HUES48 (cell line): ENCODE measurements at regions not wholly inside any gene's neighbourhood (a gene's known extent, or its start where the extent isn't known, plus 50 kb on each side); places are given as distances from the start of the nearest gene placed in this dataset.

Experiments
- H3K27ac ChIP-seq: one replicate; pipeline ENCODE4 v1.7.0; 2013; ENCODE audit warnings: low read depth, low read length, inconsistent platforms
- H3K27me3 ChIP-seq: 2 replicates; pipeline ENCODE4 v1.6.1; 2013; ENCODE audit warnings: mild to moderate bottlenecking, low read length; ENCODE audit not compliant: control insufficient read depth, insufficient read depth
- H3K36me3 ChIP-seq: 2 replicates; pipeline ENCODE4 v1.6.1; 2013; ENCODE audit warnings: low read length; ENCODE audit not compliant: control insufficient read depth, insufficient read depth
- H3K4me1 ChIP-seq: 2 replicates; pipeline ENCODE4 v1.6.1; 2013; ENCODE audit warnings: mild to moderate bottlenecking, low read length; ENCODE audit not compliant: control insufficient read depth, insufficient read depth
- H3K4me3 ChIP-seq: 2 replicates; pipeline ENCODE4 v1.5.1; 2013; ENCODE audit warnings: mild to moderate bottlenecking, low read depth, low read length
- H3K9ac ChIP-seq: 2 replicates; pipeline ENCODE4 v1.6.1; 2013; ENCODE audit warnings: mild to moderate bottlenecking, low read depth, low read length, moderate library complexity
- H3K9me3 ChIP-seq: 2 replicates; pipeline ENCODE4 v1.6.1; 2013; ENCODE audit warnings: low read length; ENCODE audit not compliant: control insufficient read depth, insufficient read depth

GRCh38 chr11:122346006-122346405 lies 230.0 kb upstream of the BLID start:
- no peak overlapping the region for H3K9ac ChIP-seq
- H3K36me3 ChIP-seq = no peaks in the 10 kb centered on the region
- no peak overlapping the region for H3K4me3 ChIP-seq
- no peaks in the 10 kb centered on the region for H3K9me3 ChIP-seq
- no peaks in the 10 kb centered on the region for H3K4me1 ChIP-seq
- no peak overlapping the region for H3K27ac ChIP-seq
- H3K27me3 ChIP-seq = no peaks in the 10 kb centered on the region

GRCh38 chr11:122345586-122345985 lies 229.6 kb upstream of the BLID start:
- Histone ChIP-seq H3K9ac (no peak overlapping the region), H3K27me3 (no peaks in the 10 kb centered on the region), H3K27ac (no peak overlapping the region), H3K9me3 (no peaks in the 10 kb centered on the region), H3K4me3 (no peak overlapping the region), H3K36me3 (no peaks in the 10 kb centered on the region), H3K4me1 (no peaks in the 10 kb centered on the region)

- H3K27ac ChIP-seq = no peak overlapping the region
- H3K9me3 ChIP-seq = no peaks in the 10 kb centered on the region
- no peaks in the 10 kb centered on the region for H3K4me1 ChIP-seq
- no peak overlapping the region for H3K4me3 ChIP-seq
- no peaks in the 10 kb centered on the region for H3K27me3 ChIP-seq
- no peak overlapping the region for H3K9ac ChIP-seq
- H3K36me3 ChIP-seq = no peaks in the 10 kb centered on the region
Measured at GRCh38 chr11:122344215-122344614, 228.2 kb upstream of the BLID start.

GRCh38 chr11:122343210-122343609 lies 227.2 kb upstream of the BLID start:
- Histone ChIP-seq H3K9ac (no peak overlapping the region), H3K36me3 (no peaks in the 10 kb centered on the region), H3K9me3 (no peaks in the 10 kb centered on the region), H3K27ac (no peak overlapping the region), H3K27me3 (no peaks in the 10 kb centered on the region), H3K4me3 (no peak overlapping the region), H3K4me1 (no peaks in the 10 kb centered on the region)

GRCh38 chr11:122342089-122342744 lies 226.2 kb upstream of the BLID start:
- no peaks in the 10 kb centered on the region for H3K27me3 ChIP-seq
- H3K27ac ChIP-seq = no peak overlapping the region
- H3K9me3 ChIP-seq = no peaks in the 10 kb centered on the region

GRCh38 chr11:122341477-122341876 lies 225.5 kb upstream of the BLID start:
- no peak overlapping the region for H3K4me3 ChIP-seq
- H3K36me3 ChIP-seq = no peaks in the 10 kb centered on the region
- no peak overlapping the region for H3K27ac ChIP-seq

More at GRCh38 chr11:122342089-122342744, 226.2 kb upstream of the BLID start:
- Histone ChIP-seq H3K36me3 (no peaks in the 10 kb centered on the region), H3K4me3 (no peak overlapping the region), H3K9ac (no peak overlapping the region), H3K4me1 (no peaks in the 10 kb centered on the region)

GRCh38 chr11:122340607-122341290 lies 224.7 kb upstream of the BLID start:
- Histone ChIP-seq H3K9ac (no peak overlapping the region), H3K4me3 (no peak overlapping the region), H3K27me3 (no peaks in the 10 kb centered on the region), H3K9me3 (no peaks in the 10 kb centered on the region), H3K36me3 (no peaks in the 10 kb centered on the region), H3K27ac (no peak overlapping the region), H3K4me1 (no peaks in the 10 kb centered on the region)

More at GRCh38 chr11:122341477-122341876, 225.5 kb upstream of the BLID start:
- Histone ChIP-seq H3K4me1 (no peaks in the 10 kb centered on the region), H3K27me3 (no peaks in the 10 kb centered on the region), H3K9ac (no peak overlapping the region), H3K9me3 (no peaks in the 10 kb centered on the region)

GRCh38 chr11:122339436-122340060 lies 223.5 kb upstream of the BLID start:
- no peak overlapping the region for H3K4me3 ChIP-seq
- H3K9ac ChIP-seq = no peak overlapping the region
- H3K27me3 ChIP-seq = no peaks in the 10 kb centered on the region
- no peaks in the 10 kb centered on the region for H3K9me3 ChIP-seq
- no peaks in the 10 kb centered on the region for H3K4me1 ChIP-seq
- H3K27ac ChIP-seq = no peak overlapping the region
- H3K36me3 ChIP-seq = no peaks in the 10 kb centered on the region

GRCh38 chr11:122337704-122338103 lies 221.7 kb upstream of the BLID start:
- no peaks in the 10 kb centered on the region for H3K4me1 ChIP-seq
- H3K36me3 ChIP-seq = no peaks in the 10 kb centered on the region
- H3K27ac ChIP-seq = no peak overlapping the region
- no peaks in the 10 kb centered on the region for H3K9me3 ChIP-seq
- no peaks in the 10 kb centered on the region for H3K27me3 ChIP-seq
- H3K4me3 ChIP-seq = no peak overlapping the region
- H3K9ac ChIP-seq = no peak overlapping the region

GRCh38 chr11:122337241-122337640 lies 221.2 kb upstream of the BLID start:
- no peak overlapping the region for H3K4me3 ChIP-seq
- no peaks in the 10 kb centered on the region for H3K4me1 ChIP-seq
- no peaks in the 10 kb centered on the region for H3K9me3 ChIP-seq
- H3K27me3 ChIP-seq = no peaks in the 10 kb centered on the region
- no peaks in the 10 kb centered on the region for H3K36me3 ChIP-seq
- H3K9ac ChIP-seq = no peak overlapping the region
- H3K27ac ChIP-seq = no peak overlapping the region

- no peaks in the 10 kb centered on the region for H3K36me3 ChIP-seq
- no peak overlapping the region for H3K4me3 ChIP-seq
Measured at GRCh38 chr11:122336706-122337105, 220.7 kb upstream of the BLID start.

More at GRCh38 chr11:122336706-122337105, 220.7 kb upstream of the BLID start:
- Histone ChIP-seq H3K9ac (no peak overlapping the region), H3K27ac (no peak overlapping the region), H3K9me3 (no peaks in the 10 kb centered on the region), H3K27me3 (no peaks in the 10 kb centered on the region), H3K4me1 (no peaks in the 10 kb centered on the region)
